ENCODE measurements at regions not wholly inside any gene's neighbourhood (a gene's known extent, or its start where the extent isn't known, plus 50 kb on each side); places are given as distances from the start of the nearest gene placed in this dataset.

- no peak for DNase-seq
- no peak for ATAC-seq (ENCODE audit: insufficient read depth, low FRiP score)
- Histone ChIP-seq H3K36me3 (ENCODE audit: control insufficient read depth in 4 of 4, insufficient read depth in 4 of 4, low read length in 4 of 4) (no peaks in the 10 kb centered on the region), H3K4me3 (no peak overlapping the region), H3K4me1 (ENCODE audit: control insufficient read depth in 5 of 5, insufficient read depth in 5 of 5, low read length in 5 of 5) (peaks cover 0 to 10% (median 0%) of the 10 kb centered on the region in 5 donors), H3K27ac (ENCODE audit: low read depth in 1 of 2, low read length in 1 of 2) (no peak overlapping the region), H3K9ac (ENCODE audit: insufficient read depth in 1 of 2, low read length in 2 of 2) (no peak overlapping the region), H3K27me3 (ENCODE audit: control insufficient read depth in 3 of 3, insufficient read depth in 3 of 3, low read length in 2 of 3) (no peaks in the 10 kb centered on the region), H3K9me3 (ENCODE audit: control insufficient read depth in 4 of 4, insufficient read depth in 3 of 4, low read length in 3 of 4) (no peaks in the 10 kb centered on the region)
- 74 to 88% methylated on average over 7 of the region's 7 CpGs for WGBS, 2 donors
- TF ChIP-seq CTCF (IDR thresholded peaks at IDR 0.05; ENCODE audit: control extremely low read depth, extremely low read depth): no peak
Observed at GRCh38 chr16:74218871-74219270, 77.7 kb upstream of the PSMD7 start.

GRCh38 chr16:74216319-74216718 is 80.3 kb upstream of the PSMD7 start:
- Histone ChIP-seq H3K9ac (ENCODE audit: insufficient read depth in 1 of 2, low read length in 2 of 2) (no peak overlapping the region), H3K27ac (ENCODE audit: low read depth in 1 of 2, low read length in 1 of 2) (no peak overlapping the region), H3K4me3 (no peak overlapping the region), H3K27me3 (ENCODE audit: control insufficient read depth in 3 of 3, insufficient read depth in 3 of 3, low read length in 2 of 3) (no peaks in the 10 kb centered on the region), H3K36me3 (ENCODE audit: control insufficient read depth in 4 of 4, insufficient read depth in 4 of 4, low read length in 4 of 4) (no peaks in the 10 kb centered on the region), H3K4me1 (ENCODE audit: control insufficient read depth in 5 of 5, insufficient read depth in 5 of 5, low read length in 5 of 5) (peaks cover 0 to 4% (median 0%) of the 10 kb centered on the region in 5 donors), H3K9me3 (ENCODE audit: control insufficient read depth in 4 of 4, insufficient read depth in 3 of 4, low read length in 3 of 4) (no peaks in the 10 kb centered on the region)
- DNase-seq (no peak), ATAC-seq (ENCODE audit: insufficient read depth, low FRiP score) (no peak)
- 70 to 87% methylated on average over 4 of the region's 4 CpGs for WGBS, 2 donors
- TF ChIP-seq CTCF (IDR thresholded peaks at IDR 0.05; ENCODE audit: control extremely low read depth, extremely low read depth): no peak

GRCh38 chr16:74215249-74215648 is 81.4 kb upstream of the PSMD7 start:
- Histone ChIP-seq H3K4me3 (no peak overlapping the region), H3K9ac (ENCODE audit: insufficient read depth in 1 of 2, low read length in 2 of 2) (no peak overlapping the region), H3K4me1 (ENCODE audit: control insufficient read depth in 5 of 5, insufficient read depth in 5 of 5, low read length in 5 of 5) (peaks cover 0 to 4% (median 0%) of the 10 kb centered on the region in 5 donors), H3K27me3 (ENCODE audit: control insufficient read depth in 3 of 3, insufficient read depth in 3 of 3, low read length in 2 of 3) (no peaks in the 10 kb centered on the region), H3K36me3 (ENCODE audit: control insufficient read depth in 4 of 4, insufficient read depth in 4 of 4, low read length in 4 of 4) (no peaks in the 10 kb centered on the region), H3K27ac (ENCODE audit: low read depth in 1 of 2, low read length in 1 of 2) (no peak overlapping the region), H3K9me3 (ENCODE audit: control insufficient read depth in 4 of 4, insufficient read depth in 3 of 4, low read length in 3 of 4) (no peaks in the 10 kb centered on the region)
- WGBS, 2 donors: 88 to 90% methylated on average over 6 of the region's 6 CpGs
- no peak for DNase-seq
- TF ChIP-seq CTCF (IDR thresholded peaks at IDR 0.05; ENCODE audit: control extremely low read depth, extremely low read depth): no peak
- ATAC-seq (ENCODE audit: insufficient read depth, low FRiP score): no peak

- H3K9ac ChIP-seq (ENCODE audit: insufficient read depth in 1 of 2, low read length in 2 of 2): no peak overlapping the region
- WGBS, 2 donors: 69 to 70% methylated on average over 3 of the region's 3 CpGs
- H3K36me3 ChIP-seq (ENCODE audit: control insufficient read depth in 4 of 4, insufficient read depth in 4 of 4, low read length in 4 of 4): no peaks in the 10 kb centered on the region
- DNase-seq: no peak
- no peak for ATAC-seq (ENCODE audit: insufficient read depth, low FRiP score)
- H3K4me3 ChIP-seq: no peak overlapping the region
- no peaks in the 10 kb centered on the region for H3K27me3 ChIP-seq (ENCODE audit: control insufficient read depth in 3 of 3, insufficient read depth in 3 of 3, low read length in 2 of 3)
- no peaks in the 10 kb centered on the region for H3K9me3 ChIP-seq (ENCODE audit: control insufficient read depth in 4 of 4, insufficient read depth in 3 of 4, low read length in 3 of 4)
- TF ChIP-seq CTCF (IDR thresholded peaks at IDR 0.05; ENCODE audit: control extremely low read depth, extremely low read depth): no peak
- H3K27ac ChIP-seq (ENCODE audit: low read depth in 1 of 2, low read length in 1 of 2): no peak overlapping the region
- peaks cover 0 to 4% (median 0%) of the 10 kb centered on the region in 5 donors for H3K4me1 ChIP-seq (ENCODE audit: control insufficient read depth in 5 of 5, insufficient read depth in 5 of 5, low read length in 5 of 5)
Observed at GRCh38 chr16:74213372-74213771, 83.2 kb upstream of the PSMD7 start.

Data from lung (tissue), 11 donors.